ENCODE measurements at regions not wholly inside any gene's neighbourhood (a gene's known extent, or its start where the extent isn't known, plus 50 kb on each side); places are given as distances from the start of the nearest gene placed in this dataset.

GRCh38 chr22:47575291-47575690 is 812.8 kb downstream of the TBC1D22A start:
- Histone ChIP-seq H3K4me1 (peaks cover 0 to 5% (median 2%) of the 10 kb centered on the region in 4 donors), H3K27me3 (no peaks in the 10 kb centered on the region), H3K36me3 (no peaks in the 10 kb centered on the region), H3K4me3 (no peak overlapping the region), H3K27ac (no peak overlapping the region), H3K9me3 (no peaks in the 10 kb centered on the region)
- 30 to 63% methylated on average over 11 of the region's 11 CpGs for WGBS, 2 donors
- intact Hi-C loops (cut with DNase I), result no loop called here
- no peak for TF ChIP-seq EP300 (IDR thresholded peaks at IDR 0.05)
- TF ChIP-seq POLR2AphosphoS5 (IDR thresholded peaks at IDR 0.05), result no peak
- TF ChIP-seq POLR2A (IDR thresholded peaks at IDR 0.05), result no peak
- TF ChIP-seq CTCF (IDR thresholded peaks at IDR 0.05), result no peak
- no peak for DNase-seq

- Histone ChIP-seq H3K4me1 (no peaks in the 10 kb centered on the region), H3K9me3 (no peaks in the 10 kb centered on the region)
- intact Hi-C loops (cut with DNase I), result no loop called here
These were observed 812.1 kb downstream of the TBC1D22A start for GRCh38 chr22:47574556-47574955.

GRCh38 chr22:47573141-47573540 is 810.7 kb downstream of the TBC1D22A start:
- no peak overlapping the region for H3K4me3 ChIP-seq
- TF ChIP-seq CTCF (IDR thresholded peaks at IDR 0.05) (no peak), POLR2AphosphoS5 (IDR thresholded peaks at IDR 0.05) (no peak), POLR2A (IDR thresholded peaks at IDR 0.05) (no peak)
- no peak for DNase-seq
- intact Hi-C loops (cut with DNase I), result no loop called here
- H3K4me1 ChIP-seq, result no peaks in the 10 kb centered on the region
- WGBS, 2 donors, result 75 to 82% methylated on average over 7 of the region's 7 CpGs
- no peaks in the 10 kb centered on the region for H3K36me3 ChIP-seq
- no peaks in the 10 kb centered on the region for H3K9me3 ChIP-seq
- no peak overlapping the region for H3K27ac ChIP-seq
- no peaks in the 10 kb centered on the region for H3K27me3 ChIP-seq

More at GRCh38 chr22:47574556-47574955, 812.1 kb downstream of the TBC1D22A start:
- Histone ChIP-seq H3K4me3 (no peak overlapping the region), H3K36me3 (no peaks in the 10 kb centered on the region), H3K27ac (no peak overlapping the region), H3K27me3 (no peaks in the 10 kb centered on the region)
- TF ChIP-seq POLR2AphosphoS5 (IDR thresholded peaks at IDR 0.05) (no peak), CTCF (IDR thresholded peaks at IDR 0.05) (no peak), EP300 (IDR thresholded peaks at IDR 0.05) (no peak), POLR2A (IDR thresholded peaks at IDR 0.05) (no peak)
- no peak for DNase-seq
- 82 to 86% methylated on average over 4 of the region's 4 CpGs for WGBS, 2 donors

- Histone ChIP-seq H3K36me3 (no peaks in the 10 kb centered on the region), H3K9me3 (no peaks in the 10 kb centered on the region), H3K4me3 (no peak overlapping the region), H3K4me1 (no peaks in the 10 kb centered on the region), H3K27ac (no peak overlapping the region), H3K27me3 (no peaks in the 10 kb centered on the region)
- no peak for TF ChIP-seq EP300 (IDR thresholded peaks at IDR 0.05)
- no peak for DNase-seq
- intact Hi-C loops (cut with DNase I), result no loop called here
- 91 to 92% methylated on average over 12 of the region's 12 CpGs for WGBS, 2 donors
These were observed 810.0 kb downstream of the TBC1D22A start for GRCh38 chr22:47572443-47572842.

- H3K36me3 ChIP-seq, result no peaks in the 10 kb centered on the region
- 89 to 93% methylated on average over 5 of the region's 5 CpGs for WGBS, 2 donors
- H3K4me3 ChIP-seq, result no peak overlapping the region
- no peaks in the 10 kb centered on the region for H3K9me3 ChIP-seq
- no peak overlapping the region for H3K27ac ChIP-seq
- no peaks in the 10 kb centered on the region for H3K4me1 ChIP-seq
- H3K27me3 ChIP-seq, result no peaks in the 10 kb centered on the region
- TF ChIP-seq POLR2A (IDR thresholded peaks at IDR 0.05), result no peak
- no peak for TF ChIP-seq EP300 (IDR thresholded peaks at IDR 0.05)
- TF ChIP-seq POLR2AphosphoS5 (IDR thresholded peaks at IDR 0.05), result no peak
- TF ChIP-seq CTCF (IDR thresholded peaks at IDR 0.05), result no peak
- intact Hi-C loops (cut with DNase I), result no loop called here
- DNase-seq, result no peak
These were observed 809.2 kb downstream of the TBC1D22A start for GRCh38 chr22:47571616-47572015.
